ENCODE measurements at regions not wholly inside any gene's neighbourhood (a gene's known extent, or its start where the extent isn't known, plus 50 kb on each side); places are given as distances from the start of the nearest gene placed in this dataset.

DNA sequence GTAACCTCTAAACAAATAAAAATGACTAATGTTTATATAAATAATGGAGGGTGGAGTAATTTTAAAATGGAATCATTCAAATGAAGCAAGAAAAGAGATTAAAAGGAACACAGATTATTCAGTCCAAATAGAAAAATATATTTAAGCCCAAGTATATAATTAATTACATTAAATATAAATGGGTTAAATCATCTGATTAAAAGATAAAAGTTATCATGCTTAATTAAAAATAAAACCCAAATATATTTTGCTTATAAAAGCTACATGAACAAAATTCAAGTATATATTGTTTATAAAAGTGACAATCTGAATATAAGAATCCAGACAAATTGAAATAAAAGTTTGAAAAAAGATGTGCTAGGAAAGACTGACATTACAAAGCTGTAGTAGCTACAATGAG, 63.9 kb upstream of the ACTRT2 start:
- TF ChIP-seq, protein P1, sequence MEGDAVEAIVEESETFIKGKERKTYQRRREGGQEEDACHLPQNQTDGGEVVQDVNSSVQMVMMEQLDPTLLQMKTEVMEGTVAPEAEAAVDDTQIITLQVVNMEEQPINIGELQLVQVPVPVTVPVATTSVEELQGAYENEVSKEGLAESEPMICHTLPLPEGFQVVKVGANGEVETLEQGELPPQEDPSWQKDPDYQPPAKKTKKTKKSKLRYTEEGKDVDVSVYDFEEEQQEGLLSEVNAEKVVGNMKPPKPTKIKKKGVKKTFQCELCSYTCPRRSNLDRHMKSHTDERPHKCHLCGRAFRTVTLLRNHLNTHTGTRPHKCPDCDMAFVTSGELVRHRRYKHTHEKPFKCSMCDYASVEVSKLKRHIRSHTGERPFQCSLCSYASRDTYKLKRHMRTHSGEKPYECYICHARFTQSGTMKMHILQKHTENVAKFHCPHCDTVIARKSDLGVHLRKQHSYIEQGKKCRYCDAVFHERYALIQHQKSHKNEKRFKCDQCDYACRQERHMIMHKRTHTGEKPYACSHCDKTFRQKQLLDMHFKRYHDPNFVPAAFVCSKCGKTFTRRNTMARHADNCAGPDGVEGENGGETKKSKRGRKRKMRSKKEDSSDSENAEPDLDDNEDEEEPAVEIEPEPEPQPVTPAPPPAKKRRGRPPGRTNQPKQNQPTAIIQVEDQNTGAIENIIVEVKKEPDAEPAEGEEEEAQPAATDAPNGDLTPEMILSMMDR (conservative IDR thresholded peaks at IDR 0.05; ENCODE audit: low read depth, low read length) = no peak
- TF ChIP-seq EZH2 (IDR thresholded peaks at IDR 0.05; ENCODE audit: borderline replicate concordance, low read depth, low read length, poor library complexity, severe bottlenecking) = no peak
